GM12878 (cell line): ENCODE measurements at regions not wholly inside any gene's neighbourhood (a gene's known extent, or its start where the extent isn't known, plus 50 kb on each side); places are given as distances from the start of the nearest gene placed in this dataset.

Source experiments
- ATF7 ChIP-seq: fragments of 450-650 bp; IDR thresholded peaks from 2 replicates; pipeline ENCODE4 v1.6.1; 2016; ENCODE audit warnings: low read depth, mild to moderate bottlenecking
- BRCA1 ChIP-seq: IDR thresholded peaks from 2 replicates; pipeline ENCODE4 v1.6.1; 2011; ENCODE audit warnings: low read depth, low read length, improper control_type of control experiment
- CREB1 ChIP-seq: IDR thresholded peaks from 2 replicates; pipeline ENCODE4 v1.6.1; 2012; ENCODE audit warnings: low read depth, mild to moderate bottlenecking, inconsistent platforms
- POLR2A ChIP-seq: IDR thresholded peaks from 2 replicates; pipeline ENCODE4 v1.6.1; 2011; ENCODE audit warnings: low read depth, mild to moderate bottlenecking, low read length
- POLR2AphosphoS5 ChIP-seq: IDR thresholded peaks from 2 replicates; pipeline ENCODE4 v1.6.1; 2011; ENCODE audit warnings: mild to moderate bottlenecking, low read length, inconsistent platforms
- SUPT20H ChIP-seq: IDR thresholded peaks from 2 replicates; pipeline ENCODE4 v1.6.1; 2011; ENCODE audit warnings: low read depth, mild to moderate bottlenecking, low read length, moderate library complexity, borderline replicate concordance; ENCODE audit not compliant: control insufficient read depth
- ZNF207 ChIP-seq: fragments of 450-650 bp; IDR thresholded peaks from 2 replicates; pipeline ENCODE4 v1.6.1; 2014; ENCODE audit warnings: antibody characterized with exemption, mild to moderate bottlenecking, borderline replicate concordance
- TF ChIP-seq, protein P1 (sequence below), 3 experiments: IDR thresholded peaks in 2 of 3; conservative IDR thresholded peaks in 1 of 3; 2 replicates each; pipeline ENCODE4 v1.5.1; 2011; ENCODE audit warnings: low read depth in 3 of 3, low read length in 3 of 3, mild to moderate bottlenecking in 3 of 3, control low read depth in 2 of 3, moderate library complexity in 2 of 3, inconsistent platforms in 1 of 3, mixed read lengths in 1 of 3; ENCODE audit not compliant: control insufficient read depth in 2 of 3, insufficient read depth in 1 of 3; ENCODE audit errors: extremely low read depth in 1 of 3
- TF ChIP-seq, protein P2 (sequence below): fragments of 450-650 bp; IDR thresholded peaks from 2 replicates; pipeline ENCODE4 v1.6.1; 2017; ENCODE audit warnings: antibody characterized with exemption, mild to moderate bottlenecking, moderate library complexity
- TF ChIP-seq, protein P3 (sequence below): fragments of 450-650 bp; IDR thresholded peaks from 2 replicates; pipeline ENCODE4 v1.6.1; 2018; ENCODE audit warnings: mild to moderate bottlenecking, low read depth, moderate library complexity; ENCODE audit not compliant: partially characterized antibody

DNA sequence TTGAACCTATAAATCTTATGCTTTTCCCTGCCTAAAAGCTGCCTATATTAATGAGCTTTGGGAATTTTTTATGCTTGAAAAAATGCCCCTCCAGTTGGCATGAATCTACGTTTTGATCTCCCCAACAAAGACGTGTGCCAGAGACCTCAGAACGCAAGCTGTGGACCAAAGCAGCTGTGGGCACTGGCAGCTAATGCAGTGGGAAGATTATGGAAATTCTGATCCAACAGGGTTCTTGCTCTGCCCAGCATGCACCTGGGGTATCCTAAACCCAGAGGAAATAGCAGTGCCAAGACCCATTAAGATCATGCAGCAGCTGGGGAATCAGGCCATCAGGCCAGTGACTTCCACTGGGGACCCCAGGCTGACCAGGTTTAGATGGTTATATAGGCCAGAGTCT is 423.0 kb downstream of the ZBBX start:
- TF ChIP-seq, protein P1, sequence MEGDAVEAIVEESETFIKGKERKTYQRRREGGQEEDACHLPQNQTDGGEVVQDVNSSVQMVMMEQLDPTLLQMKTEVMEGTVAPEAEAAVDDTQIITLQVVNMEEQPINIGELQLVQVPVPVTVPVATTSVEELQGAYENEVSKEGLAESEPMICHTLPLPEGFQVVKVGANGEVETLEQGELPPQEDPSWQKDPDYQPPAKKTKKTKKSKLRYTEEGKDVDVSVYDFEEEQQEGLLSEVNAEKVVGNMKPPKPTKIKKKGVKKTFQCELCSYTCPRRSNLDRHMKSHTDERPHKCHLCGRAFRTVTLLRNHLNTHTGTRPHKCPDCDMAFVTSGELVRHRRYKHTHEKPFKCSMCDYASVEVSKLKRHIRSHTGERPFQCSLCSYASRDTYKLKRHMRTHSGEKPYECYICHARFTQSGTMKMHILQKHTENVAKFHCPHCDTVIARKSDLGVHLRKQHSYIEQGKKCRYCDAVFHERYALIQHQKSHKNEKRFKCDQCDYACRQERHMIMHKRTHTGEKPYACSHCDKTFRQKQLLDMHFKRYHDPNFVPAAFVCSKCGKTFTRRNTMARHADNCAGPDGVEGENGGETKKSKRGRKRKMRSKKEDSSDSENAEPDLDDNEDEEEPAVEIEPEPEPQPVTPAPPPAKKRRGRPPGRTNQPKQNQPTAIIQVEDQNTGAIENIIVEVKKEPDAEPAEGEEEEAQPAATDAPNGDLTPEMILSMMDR (IDR thresholded peaks at IDR 0.05 in 2 of 3, conservative IDR thresholded peaks at IDR 0.05 in 1 of 3; ENCODE audit: control insufficient read depth in 2 of 3, extremely low read depth in 1 of 3, insufficient read depth in 1 of 3, low read depth in 3 of 3, low read length in 3 of 3): no peak
- TF ChIP-seq BRCA1 (no peak), CREB1 (no peak), SUPT20H (no peak), ATF7 (no peak), POLR2AphosphoS5 (no peak), ZNF207 (no peak), POLR2A (no peak)
- TF ChIP-seq, protein P2, sequence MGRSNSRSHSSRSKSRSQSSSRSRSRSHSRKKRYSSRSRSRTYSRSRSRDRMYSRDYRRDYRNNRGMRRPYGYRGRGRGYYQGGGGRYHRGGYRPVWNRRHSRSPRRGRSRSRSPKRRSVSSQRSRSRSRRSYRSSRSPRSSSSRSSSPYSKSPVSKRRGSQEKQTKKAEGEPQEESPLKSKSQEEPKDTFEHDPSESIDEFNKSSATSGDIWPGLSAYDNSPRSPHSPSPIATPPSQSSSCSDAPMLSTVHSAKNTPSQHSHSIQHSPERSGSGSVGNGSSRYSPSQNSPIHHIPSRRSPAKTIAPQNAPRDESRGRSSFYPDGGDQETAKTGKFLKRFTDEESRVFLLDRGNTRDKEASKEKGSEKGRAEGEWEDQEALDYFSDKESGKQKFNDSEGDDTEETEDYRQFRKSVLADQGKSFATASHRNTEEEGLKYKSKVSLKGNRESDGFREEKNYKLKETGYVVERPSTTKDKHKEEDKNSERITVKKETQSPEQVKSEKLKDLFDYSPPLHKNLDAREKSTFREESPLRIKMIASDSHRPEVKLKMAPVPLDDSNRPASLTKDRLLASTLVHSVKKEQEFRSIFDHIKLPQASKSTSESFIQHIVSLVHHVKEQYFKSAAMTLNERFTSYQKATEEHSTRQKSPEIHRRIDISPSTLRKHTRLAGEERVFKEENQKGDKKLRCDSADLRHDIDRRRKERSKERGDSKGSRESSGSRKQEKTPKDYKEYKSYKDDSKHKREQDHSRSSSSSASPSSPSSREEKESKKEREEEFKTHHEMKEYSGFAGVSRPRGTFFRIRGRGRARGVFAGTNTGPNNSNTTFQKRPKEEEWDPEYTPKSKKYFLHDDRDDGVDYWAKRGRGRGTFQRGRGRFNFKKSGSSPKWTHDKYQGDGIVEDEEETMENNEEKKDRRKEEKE: no peak
- TF ChIP-seq, protein P3, sequence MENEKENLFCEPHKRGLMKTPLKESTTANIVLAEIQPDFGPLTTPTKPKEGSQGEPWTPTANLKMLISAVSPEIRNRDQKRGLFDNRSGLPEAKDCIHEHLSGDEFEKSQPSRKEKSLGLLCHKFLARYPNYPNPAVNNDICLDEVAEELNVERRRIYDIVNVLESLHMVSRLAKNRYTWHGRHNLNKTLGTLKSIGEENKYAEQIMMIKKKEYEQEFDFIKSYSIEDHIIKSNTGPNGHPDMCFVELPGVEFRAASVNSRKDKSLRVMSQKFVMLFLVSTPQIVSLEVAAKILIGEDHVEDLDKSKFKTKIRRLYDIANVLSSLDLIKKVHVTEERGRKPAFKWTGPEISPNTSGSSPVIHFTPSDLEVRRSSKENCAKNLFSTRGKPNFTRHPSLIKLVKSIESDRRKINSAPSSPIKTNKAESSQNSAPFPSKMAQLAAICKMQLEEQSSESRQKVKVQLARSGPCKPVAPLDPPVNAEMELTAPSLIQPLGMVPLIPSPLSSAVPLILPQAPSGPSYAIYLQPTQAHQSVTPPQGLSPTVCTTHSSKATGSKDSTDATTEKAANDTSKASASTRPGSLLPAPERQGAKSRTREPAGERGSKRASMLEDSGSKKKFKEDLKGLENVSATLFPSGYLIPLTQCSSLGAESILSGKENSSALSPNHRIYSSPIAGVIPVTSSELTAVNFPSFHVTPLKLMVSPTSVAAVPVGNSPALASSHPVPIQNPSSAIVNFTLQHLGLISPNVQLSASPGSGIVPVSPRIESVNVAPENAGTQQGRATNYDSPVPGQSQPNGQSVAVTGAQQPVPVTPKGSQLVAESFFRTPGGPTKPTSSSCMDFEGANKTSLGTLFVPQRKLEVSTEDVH: no peak
